Epithelial cell of esophagus (primary cell): ENCODE measurements at regions not wholly inside any gene's neighbourhood (a gene's known extent, or its start where the extent isn't known, plus 50 kb on each side); places are given as distances from the start of the nearest gene placed in this dataset.

ENCODE experiments used
- DNase-seq: peaks from one replicate; pipeline ENCODE4 v3.0.0; 2010; ENCODE audit warnings: low read depth
- H3K4me3 ChIP-seq: 2 replicates; pipeline ENCODE4 v1.5.1; 2011; ENCODE audit warnings: mild to moderate bottlenecking, low read length, control low read depth
- TF ChIP-seq, protein P1 (sequence below): IDR thresholded peaks from 2 replicates; pipeline ENCODE4 v1.5.1; 2011; ENCODE audit warnings: low read depth, mild to moderate bottlenecking, low read length, control low read depth, inconsistent platforms; ENCODE audit not compliant: insufficient read depth; ENCODE audit errors: missing control alignments

GRCh38 chr3:130601442-130601971 lies 84.5 kb downstream of the COL6A6 start:
- DNase-seq: peak; percentile 51
- TF ChIP-seq, protein P1, sequence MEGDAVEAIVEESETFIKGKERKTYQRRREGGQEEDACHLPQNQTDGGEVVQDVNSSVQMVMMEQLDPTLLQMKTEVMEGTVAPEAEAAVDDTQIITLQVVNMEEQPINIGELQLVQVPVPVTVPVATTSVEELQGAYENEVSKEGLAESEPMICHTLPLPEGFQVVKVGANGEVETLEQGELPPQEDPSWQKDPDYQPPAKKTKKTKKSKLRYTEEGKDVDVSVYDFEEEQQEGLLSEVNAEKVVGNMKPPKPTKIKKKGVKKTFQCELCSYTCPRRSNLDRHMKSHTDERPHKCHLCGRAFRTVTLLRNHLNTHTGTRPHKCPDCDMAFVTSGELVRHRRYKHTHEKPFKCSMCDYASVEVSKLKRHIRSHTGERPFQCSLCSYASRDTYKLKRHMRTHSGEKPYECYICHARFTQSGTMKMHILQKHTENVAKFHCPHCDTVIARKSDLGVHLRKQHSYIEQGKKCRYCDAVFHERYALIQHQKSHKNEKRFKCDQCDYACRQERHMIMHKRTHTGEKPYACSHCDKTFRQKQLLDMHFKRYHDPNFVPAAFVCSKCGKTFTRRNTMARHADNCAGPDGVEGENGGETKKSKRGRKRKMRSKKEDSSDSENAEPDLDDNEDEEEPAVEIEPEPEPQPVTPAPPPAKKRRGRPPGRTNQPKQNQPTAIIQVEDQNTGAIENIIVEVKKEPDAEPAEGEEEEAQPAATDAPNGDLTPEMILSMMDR: no peak
- no peak overlapping the region for H3K4me3 ChIP-seq

- H3K4me3 ChIP-seq: no peak overlapping the region
- DNase-seq: no peak
- TF ChIP-seq, protein P1: no peak
Measured at GRCh38 chr3:130604806-130605205, 87.8 kb downstream of the COL6A6 start.

GRCh38 chr3:130606336-130606735 lies 89.4 kb downstream of the COL6A6 start:
- DNase-seq: no peak
- H3K4me3 ChIP-seq: no peak overlapping the region
- TF ChIP-seq, protein P1: no peak

DNA sequence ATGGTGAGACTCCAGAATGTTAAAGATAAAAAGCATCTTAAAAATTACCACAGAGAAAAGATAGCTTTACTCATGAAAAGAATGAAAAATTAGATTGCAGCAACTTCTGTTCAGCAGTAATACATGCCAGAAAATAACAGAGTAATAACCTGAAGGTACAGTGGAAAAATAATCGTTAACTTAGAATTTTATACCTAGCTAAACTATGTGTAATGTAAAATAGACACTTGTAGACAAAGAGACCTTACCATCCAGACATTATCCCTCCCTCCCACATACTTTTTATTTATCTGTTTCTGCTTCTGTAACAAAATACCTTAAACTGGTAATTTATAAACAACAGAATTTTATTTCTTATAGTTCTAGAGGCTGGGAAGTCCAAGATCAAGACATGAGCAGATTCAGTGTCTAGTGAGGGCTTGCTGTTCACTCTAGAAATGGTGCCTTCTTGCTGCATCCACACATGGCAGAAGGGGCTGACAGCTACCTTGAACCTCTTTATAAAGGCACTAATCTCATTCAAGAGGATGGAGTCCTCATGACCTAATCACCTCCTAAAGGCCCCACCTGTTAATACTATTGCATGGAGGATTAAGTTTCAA lies 90.7 kb downstream of the COL6A6 start:
- DNase-seq: no peak
- H3K4me3 ChIP-seq: no peak overlapping the region
- TF ChIP-seq, protein P1: no peak

DNA sequence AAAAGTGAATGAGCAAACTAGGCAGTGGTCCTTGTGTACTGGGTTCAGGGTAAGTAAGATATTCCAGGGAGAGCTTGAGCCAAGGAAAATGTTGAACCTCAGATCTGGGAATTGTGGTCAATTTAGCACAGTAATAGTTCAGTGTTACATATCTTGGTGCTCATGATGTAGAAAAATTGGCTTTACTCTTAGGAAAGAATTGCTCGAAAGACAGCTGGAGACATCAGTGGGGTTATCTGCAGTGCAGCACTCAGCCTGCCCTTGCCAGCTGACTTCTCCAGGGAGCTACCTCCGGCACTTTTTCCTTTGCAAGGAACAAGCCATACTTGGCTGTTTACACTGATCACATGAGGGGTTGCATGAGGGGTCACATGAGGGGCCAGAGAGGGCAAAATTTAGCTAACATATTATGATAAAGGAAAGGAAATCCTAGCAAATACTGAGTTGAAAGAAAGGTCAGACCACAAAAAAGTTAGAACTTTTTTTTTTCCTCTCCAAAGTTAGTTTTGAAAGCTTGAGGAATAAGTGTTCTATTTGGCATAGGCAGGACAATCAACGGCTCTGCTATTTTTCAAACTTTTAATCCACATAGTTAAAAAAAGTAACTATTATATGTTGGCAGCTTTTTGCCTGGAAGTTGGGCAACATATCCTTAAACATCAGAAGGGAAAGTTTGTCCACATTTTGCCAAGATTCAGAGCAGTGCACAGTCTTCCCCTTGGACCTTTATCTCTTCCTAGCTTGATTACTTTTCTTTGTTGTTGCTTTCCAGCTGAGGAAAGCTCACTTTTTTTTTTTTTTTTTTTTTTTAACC lies 92.4 kb downstream of the COL6A6 start:
- TF ChIP-seq, protein P1: no peak
- no peak overlapping the region for H3K4me3 ChIP-seq
- DNase-seq: no peak

GRCh38 chr3:130619196-130619595 lies 102.2 kb downstream of the COL6A6 start:
- TF ChIP-seq, protein P1: no peak
- no peak overlapping the region for H3K4me3 ChIP-seq
- DNase-seq: peak; percentile 4
